ENCODE measurements at regions not wholly inside any gene's neighbourhood (a gene's known extent, or its start where the extent isn't known, plus 50 kb on each side); places are given as distances from the start of the nearest gene placed in this dataset.
A peak's percentile ranks its signal among the peaks of the same experiment; 100 is the strongest.
"Not testable (repeated sequence)": the region's sequence is repeated elsewhere in the genome, so short reads cannot be mapped to it uniquely, and the experiment has no call there.

- DNase-seq, result no peak
Measured at GRCh38 chr3:163518065-163518464, 1560.2 kb downstream of the SI start.

GRCh38 chr3:163513149-163513657 is 1565.1 kb downstream of the SI start:
- DNase-seq, result no peak

- no peak for DNase-seq
Measured at GRCh38 chr3:163508206-163508605, 1570.1 kb downstream of the SI start.

GRCh38 chr3:163504974-163505373 is 1573.3 kb downstream of the SI start:
- no peak for DNase-seq

DNA sequence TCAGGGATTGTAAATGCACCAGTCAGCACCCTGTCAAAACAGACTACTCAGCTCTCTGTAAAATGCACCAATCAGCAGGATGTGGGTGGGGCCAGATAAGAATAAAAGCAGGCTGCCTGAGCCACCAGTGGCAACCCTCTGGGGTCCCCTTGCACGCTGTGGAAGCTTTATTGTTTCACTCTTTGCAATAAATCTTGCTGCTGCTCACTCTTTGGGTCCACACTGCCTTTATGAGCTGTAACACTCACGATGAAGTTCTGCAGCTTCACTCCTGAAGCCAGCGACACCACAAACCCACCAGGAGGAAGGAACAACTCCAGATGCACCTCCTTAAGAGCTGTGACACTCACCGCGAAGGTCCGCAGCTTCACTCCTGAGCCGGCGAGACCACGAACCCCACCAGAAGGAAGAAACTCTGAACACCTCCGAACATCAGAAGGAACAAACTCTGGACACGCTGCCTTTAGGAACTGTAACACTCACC is 1578.5 kb downstream of the SI start:
- not testable (repeated sequence) for DNase-seq

GRCh38 chr3:163498842-163499735 is 1579.2 kb downstream of the SI start:
- not testable (repeated sequence) for DNase-seq

DNA sequence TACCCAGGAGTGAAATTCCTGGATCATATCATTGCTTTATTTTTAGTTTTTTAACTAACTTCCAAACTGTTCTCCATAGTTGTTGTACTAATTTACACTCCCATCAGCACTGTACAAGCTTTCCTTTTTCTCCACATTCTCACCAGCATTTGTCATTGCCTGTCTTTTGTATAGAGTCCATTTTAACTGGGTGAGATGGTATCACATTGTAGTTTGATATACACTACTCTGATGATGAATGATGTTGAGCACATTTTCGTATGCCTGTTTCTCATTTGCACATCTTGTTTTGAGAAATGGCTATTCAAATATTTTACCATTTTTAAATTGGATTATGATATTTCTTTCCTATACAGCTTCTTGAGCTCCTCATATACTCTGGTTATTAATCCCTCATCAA is 1586.6 kb downstream of the SI start:
- DNase-seq, result no peak

GRCh38 chr3:163490119-163490518 is 1588.2 kb downstream of the SI start:
- DNase-seq, result peak in 1 of 5 experiments; percentile 22

GRCh38 chr3:163482695-163483094 is 1595.6 kb downstream of the SI start:
- no peak for DNase-seq

DNA sequence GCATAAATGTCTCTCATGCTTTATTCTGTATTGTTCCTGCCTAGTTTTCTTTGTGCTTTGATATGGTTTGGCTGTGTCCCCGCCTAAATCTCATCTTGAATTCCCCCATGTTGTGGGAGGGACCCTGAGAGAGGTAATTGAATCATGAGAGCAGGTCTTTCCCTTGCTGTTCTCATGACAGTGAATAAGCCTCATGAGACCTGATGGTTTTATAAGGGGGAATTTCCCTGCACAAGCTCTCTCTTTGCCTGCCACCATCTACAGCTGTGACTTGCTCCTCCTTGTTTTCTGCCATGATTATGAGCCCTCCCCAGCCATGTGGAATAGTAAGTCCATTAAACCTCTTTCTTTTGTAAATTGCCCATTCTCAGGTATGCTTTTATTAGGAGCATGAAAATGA is 1596.6 kb downstream of the SI start:
- DNase-seq, result no peak

GRCh38 chr3:163476179-163476578 is 1602.1 kb downstream of the SI start:
- no peak for DNase-seq

DNA sequence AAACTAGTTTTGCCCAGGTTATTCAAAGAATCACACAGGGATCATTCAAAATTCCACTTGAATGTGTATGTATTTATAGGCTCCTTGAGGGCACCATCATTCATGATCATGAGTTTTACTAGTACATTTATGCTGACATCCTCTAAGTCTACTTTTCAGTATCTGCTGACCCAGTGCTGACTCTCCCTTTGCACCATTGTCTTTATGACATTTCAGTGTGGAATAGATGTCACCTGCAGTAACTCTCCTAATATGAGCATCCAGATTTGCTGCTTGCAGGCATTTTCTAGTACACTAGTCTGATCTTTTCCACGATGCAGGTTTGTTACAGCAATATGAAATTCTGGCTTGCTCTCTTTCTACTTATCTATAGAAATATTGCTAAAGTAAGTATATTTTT is 1603.5 kb downstream of the SI start:
- DNase-seq, result no peak

GRCh38 chr3:163468531-163469335 is 1609.6 kb downstream of the SI start:
- no peak for DNase-seq

GRCh38 chr3:163462446-163462845 is 1615.8 kb downstream of the SI start:
- DNase-seq, result no peak

- DNase-seq, result no peak
Measured at GRCh38 chr3:163450698-163451097, 1627.6 kb downstream of the SI start.

DNA sequence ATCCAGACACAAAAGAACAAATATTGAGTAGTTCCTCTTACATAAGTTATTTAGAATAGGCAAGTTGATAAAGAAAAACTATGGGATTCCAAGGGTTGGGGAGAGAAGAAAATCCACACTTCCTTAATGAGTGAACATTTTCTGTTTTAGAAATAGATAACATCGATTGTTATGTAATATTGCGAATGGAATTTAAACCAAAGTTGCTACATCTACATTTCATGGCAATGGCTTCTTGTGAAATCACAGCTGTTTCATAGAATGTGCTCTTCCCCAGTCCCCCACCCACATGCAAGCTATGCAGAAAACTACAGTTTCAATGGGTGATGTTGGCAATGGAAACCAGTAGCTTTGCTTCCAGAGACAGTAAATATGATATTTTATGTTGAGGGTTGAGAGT is 1639.5 kb downstream of the SI start:
- DNase-seq, result no peak

GRCh38 chr3:163422671-163423070 is 1655.6 kb downstream of the SI start:
- DNase-seq, result no peak

- no peak for DNase-seq
Measured at GRCh38 chr3:163391407-163392181, 1686.7 kb downstream of the SI start.

GRCh38 chr3:163384383-163384782 is 1693.9 kb downstream of the SI start:
- no peak for DNase-seq

- DNase-seq, result no peak
Measured at GRCh38 chr3:163382183-163382582, 1696.1 kb downstream of the SI start.

GRCh38 chr3:163368168-163368567 is 1710.1 kb downstream of the SI start:
- DNase-seq, result no peak

DNA sequence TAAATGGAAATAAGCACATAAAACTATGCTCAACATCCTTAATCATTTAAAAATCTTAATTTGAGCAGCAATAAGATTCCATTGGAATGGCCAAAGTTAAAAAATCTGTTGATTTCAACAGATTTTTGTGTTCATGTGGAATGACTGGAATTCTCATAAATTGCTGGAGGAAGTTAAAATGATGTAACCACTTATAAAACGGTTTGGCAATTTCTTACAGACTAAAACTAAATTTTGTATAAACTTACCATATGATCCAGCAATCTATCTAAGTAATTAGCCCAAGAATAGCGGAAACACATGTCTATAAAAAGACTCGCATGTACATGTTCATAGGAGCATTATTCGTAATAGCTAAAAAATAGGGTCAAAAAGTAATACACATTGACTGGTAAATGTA is 1713.6 kb downstream of the SI start:
- no peak for DNase-seq

DNA sequence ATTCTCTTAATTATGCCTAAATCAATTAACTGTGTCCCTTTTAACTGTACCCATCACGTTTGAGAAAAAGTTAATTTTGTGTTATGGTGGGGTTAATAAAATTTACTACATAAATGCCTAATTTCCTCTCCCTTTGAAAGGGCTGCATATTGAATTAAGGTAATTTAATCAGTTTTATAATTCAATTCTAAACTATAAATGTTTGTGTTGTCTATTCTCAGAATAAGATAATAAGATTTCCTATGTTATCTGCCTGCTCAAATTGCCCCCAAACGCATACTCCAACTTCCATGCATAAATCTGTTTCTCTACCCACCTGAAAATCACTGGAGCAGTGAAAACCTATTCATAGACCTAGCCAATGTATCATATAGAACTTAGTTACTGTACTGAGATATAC is 1716.1 kb downstream of the SI start:
- DNase-seq, result no peak

All from T-helper 2 cell (primary cell).